PC-9 (cell line): ENCODE measurements at regions not wholly inside any gene's neighbourhood (a gene's known extent, or its start where the extent isn't known, plus 50 kb on each side); places are given as distances from the start of the nearest gene placed in this dataset.

Source experiments
- CTCF ChIP-seq: fragments of 200-600 bp; sonication (generic); conservative IDR thresholded peaks from 2 replicates; pipeline ENCODE4 v1.6.1; 2017; ENCODE audit warnings: mixed run types, antibody characterized with exemption, mild to moderate bottlenecking, moderate library complexity
- EZH2 ChIP-seq: fragments of 200-600 bp; sonication (generic); IDR thresholded peaks from 2 replicates; pipeline ENCODE4 v1.8.0; 2017; ENCODE audit warnings: antibody characterized with exemption, low read depth

- TF ChIP-seq EZH2 (no peak), CTCF (no peak)
Measured at GRCh38 chr9:89845321-89845720, 240.5 kb downstream of the GADD45G start.
